Ramos (cell line): ENCODE measurements at regions not wholly inside any gene's neighbourhood (a gene's known extent, or its start where the extent isn't known, plus 50 kb on each side); places are given as distances from the start of the nearest gene placed in this dataset.

ENCODE experiments used
- in situ Hi-C: fragments of 300-500 bp; cut with MboI; formaldehyde crosslinking; loops from one replicate; pipeline ENCODE4 v1.14.3; 2022; ENCODE audit warnings: low sequenced_read_pairs; ENCODE audit not compliant: unreplicated experiment

DNA sequence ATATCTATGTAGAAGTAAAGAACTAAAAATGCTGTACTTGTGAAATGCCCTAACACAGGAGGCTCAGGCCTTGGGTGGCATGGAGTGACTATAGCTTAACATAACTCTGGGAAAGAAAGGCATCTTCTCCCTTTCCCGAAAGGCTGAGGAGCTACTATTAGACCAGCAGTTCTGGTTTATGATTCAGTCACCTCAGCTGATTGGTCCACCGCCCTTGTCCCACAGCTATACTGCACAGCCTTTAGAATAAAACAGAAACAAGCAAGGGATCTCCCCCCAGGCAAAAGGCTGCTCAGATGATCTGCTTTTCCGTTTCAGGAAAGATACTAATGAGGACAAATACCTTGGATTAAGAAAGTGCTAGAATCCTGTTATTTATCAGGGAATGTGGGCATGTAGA lies 171.3 kb downstream of the SNCA start:
- in situ Hi-C loops: no loop called here

DNA sequence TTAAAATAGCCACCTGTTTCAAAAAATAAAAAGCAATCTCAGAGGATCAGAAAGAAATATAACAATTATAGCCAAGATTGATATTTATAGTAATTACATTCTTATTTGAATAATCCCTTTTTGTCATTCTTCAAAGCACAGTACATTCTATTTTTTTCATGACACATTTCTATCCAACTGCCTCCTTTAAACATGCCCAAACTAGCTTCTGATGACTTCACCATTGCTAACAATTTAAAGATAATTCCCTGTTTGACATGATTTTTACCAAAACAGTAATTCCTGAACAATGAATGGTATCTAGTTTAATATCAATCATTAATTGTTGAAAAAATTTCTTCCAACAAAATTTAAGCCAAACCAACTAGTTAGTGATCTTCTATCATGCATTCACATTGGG lies 172.4 kb downstream of the SNCA start:
- in situ Hi-C loops: no loop called here

DNA sequence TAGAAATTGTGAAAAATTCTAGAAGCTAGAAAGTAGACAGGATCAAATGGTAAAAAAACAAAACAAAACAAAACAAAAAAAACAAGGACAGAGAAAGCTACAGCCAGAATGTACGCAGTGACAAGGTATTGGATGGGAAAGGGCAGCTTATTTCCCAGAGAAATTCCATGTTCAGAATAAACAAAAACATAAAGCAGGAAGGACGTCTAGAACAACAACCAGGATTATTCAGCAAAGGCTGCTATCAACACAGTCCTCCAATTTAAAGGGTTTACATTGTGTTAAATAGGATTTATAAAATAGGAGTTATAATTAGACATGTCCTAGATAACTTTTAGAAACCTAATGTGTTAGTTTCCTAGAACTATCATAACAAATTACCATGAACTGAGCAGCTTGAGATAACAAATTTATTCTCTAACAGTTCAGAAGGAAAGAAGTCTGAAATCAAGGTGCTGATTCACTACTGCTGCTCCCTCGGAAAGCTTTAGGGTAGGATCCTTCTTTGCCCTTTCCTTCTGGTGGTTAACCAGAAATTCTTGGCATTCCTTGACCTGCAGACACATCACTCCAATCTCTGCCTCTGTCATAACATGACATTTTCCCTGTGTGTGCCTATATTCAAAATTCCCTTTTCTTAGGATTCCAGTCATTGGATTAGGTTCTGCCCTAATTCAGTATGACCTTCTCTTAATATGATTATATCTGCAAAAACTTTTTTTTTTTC lies 175.6 kb downstream of the SNCA start:
- in situ Hi-C loops: no loop called here

DNA sequence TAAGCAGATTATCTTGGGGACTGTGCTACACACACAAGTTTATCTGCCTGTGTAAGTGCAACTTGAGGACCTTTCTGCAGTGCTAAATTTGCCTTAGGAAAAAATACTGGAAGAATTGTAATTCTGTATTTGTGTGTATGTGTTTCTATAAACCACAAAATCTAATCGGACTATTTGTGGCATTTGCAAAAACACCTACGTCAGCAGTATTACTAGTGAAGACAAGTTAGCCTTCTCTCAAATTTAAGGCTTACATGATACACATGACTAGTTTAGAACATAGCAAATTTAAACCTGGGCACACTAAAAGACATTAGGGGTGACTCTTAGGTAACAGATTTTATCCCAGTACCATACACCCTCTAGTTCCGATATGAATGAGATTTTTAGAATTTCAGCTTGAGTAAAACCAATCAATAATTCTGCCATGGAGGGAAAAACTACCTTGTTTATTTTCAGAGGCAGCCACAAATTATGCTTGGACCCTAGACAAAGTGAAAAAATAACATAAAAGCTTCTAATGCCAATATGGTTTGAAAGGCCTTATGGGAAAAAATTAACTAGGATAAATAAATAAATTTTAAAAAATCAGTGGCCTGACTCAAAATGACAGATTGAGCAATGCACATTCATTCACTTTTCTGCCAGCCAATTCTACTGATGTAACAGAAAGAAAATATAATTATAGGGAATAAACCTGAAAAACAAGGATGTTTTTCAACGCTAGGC lies 176.4 kb downstream of the SNCA start:
- in situ Hi-C loops: no loop called here

GRCh38 chr4:89658701-89659024 lies 178.3 kb downstream of the SNCA start:
- in situ Hi-C loops: no loop called here

DNA sequence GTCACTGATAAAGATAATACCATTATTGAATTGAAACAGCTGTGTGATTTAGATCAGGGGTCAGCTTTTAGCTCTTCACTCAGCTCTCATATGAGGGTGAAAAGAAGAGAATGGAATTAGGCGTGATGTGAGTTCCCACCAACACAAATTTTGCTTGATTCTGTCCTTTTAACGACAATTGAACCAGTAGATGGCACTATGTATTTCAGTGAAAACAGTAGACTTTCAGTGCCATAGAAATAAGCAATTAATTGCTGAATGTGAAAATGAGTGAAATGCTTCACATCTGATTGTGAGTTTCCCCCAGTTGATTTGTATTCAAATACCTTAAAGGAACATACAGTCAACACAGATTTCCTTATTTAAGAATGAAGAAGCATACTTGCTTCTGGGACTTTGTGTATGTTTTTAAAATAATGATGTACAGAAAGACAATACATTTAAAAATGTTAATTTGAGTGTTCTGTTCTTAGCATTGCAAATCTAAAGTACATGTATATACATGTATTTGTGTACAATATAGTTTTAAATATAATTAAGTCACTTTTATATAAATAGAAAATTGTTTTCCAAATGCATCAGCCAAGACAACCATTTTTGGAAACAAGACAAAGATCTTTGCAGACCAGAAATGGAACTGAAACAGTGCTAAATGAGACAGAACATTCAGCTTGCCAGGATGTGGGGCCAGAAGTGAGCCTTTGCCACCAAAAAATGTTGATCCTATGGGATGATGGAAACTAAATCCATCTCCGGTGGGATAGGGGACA lies 178.8 kb downstream of the SNCA start:
- in situ Hi-C loops: no loop called here

DNA sequence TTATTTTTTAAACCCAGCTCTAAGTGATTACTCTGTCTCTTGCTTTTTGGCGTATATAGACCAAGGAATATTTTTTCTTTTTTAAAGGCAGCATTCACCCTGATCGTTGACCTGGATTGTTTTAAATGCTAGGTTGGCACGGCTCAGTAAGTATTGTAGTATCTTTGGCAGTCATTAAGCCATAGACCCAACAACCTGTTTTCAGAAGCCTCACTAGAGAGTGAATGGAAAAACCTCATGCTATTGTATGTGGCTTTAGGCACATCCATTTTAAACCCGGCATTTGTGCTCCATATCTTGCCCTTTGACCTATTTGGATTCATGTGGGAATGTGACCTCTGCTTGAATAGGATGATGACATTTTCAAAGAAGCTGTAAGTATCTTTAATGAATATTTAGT lies 183.9 kb downstream of the SNCA start:
- in situ Hi-C loops: no loop called here

- in situ Hi-C loops: no loop called here
Measured at GRCh38 chr4:89645482-89645881, 191.5 kb downstream of the SNCA start.

- in situ Hi-C loops: no loop called here
Measured at GRCh38 chr4:89641367-89641687, 195.6 kb downstream of the SNCA start.

GRCh38 chr4:89640620-89641366 lies 196.2 kb downstream of the SNCA start:
- in situ Hi-C loops: no loop called here

DNA sequence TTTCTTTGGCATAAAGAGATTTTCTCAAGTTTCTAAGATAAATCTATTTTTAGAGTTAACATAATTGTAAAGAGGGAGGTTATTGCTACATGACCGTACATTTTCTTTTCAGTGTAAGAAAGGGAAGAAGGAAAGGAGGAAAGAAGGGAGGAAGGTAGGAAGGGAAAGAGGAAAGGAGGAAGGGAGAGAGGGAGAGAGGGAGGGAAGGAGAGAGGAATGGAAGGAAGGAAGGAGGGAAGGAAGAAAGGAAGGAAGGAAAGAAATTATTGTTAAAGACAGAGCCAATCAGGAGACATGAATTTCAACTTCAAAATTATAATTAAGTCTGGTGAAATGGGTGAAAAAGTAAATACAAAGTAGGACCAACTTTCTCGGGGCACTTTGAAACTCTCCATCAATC lies 197.6 kb downstream of the SNCA start:
- in situ Hi-C loops: no loop called here

- in situ Hi-C loops: no loop called here
Measured at GRCh38 chr4:89625599-89626293, 211.2 kb downstream of the SNCA start.

- in situ Hi-C loops: no loop called here
Measured at GRCh38 chr4:89619206-89619962, 217.6 kb downstream of the SNCA start.

GRCh38 chr4:89618151-89618550 lies 218.8 kb downstream of the SNCA start:
- in situ Hi-C loops: no loop called here

- in situ Hi-C loops: no loop called here
Measured at GRCh38 chr4:89617317-89617716, 219.6 kb downstream of the SNCA start.

DNA sequence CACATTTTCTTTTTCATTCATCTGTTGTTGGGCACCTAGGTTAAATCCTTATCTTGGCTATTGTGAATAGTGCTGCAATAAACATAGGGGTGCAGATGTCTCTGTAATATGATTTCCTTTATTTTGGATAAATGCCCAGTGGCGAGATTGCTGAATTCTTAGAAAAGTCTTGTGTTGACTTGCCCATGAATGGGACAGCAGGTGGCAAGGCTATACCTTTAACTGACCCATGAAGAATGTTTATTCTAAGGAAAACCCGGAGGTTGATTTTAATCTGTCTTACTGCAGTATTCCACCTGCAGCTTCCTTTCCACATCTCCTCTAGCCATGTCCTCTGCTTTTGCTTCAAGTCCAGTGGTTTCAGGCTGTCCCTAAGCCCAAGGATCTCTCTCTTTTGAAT lies 220.6 kb downstream of the SNCA start:
- in situ Hi-C loops: no loop called here

DNA sequence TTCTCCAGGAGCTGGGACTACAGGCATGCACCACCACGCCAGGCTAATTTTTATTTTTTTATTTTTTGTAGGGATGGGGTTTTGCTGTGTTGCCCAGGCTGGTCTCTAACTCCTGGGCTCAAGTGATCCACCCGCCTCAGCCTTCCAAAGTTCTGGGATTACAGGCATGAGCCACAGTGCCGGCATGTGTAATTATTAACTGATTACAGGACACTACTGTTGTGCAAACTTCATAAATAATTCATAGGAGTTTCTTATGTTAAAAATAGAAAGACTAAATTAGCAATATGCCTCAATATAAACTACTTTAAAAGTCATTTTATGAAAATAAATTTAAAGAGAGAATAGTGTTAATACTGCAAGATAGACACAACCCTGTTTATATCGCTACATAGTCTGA lies 221.9 kb downstream of the SNCA start:
- in situ Hi-C loops: no loop called here

GRCh38 chr4:89614155-89614554 lies 222.8 kb downstream of the SNCA start:
- in situ Hi-C loops: no loop called here

- in situ Hi-C loops: no loop called here
Measured at GRCh38 chr4:89610236-89610635, 226.7 kb downstream of the SNCA start.

GRCh38 chr4:89609756-89610155 lies 227.2 kb downstream of the SNCA start:
- in situ Hi-C loops: no loop called here
